ENCODE measurements at regions not wholly inside any gene's neighbourhood (a gene's known extent, or its start where the extent isn't known, plus 50 kb on each side); places are given as distances from the start of the nearest gene placed in this dataset.
"Not testable (repeated sequence)": the region's sequence is repeated elsewhere in the genome, so short reads cannot be mapped to it uniquely, and the experiment has no call there.

GRCh38 chr4:134636338-134637051 lies 434.9 kb upstream of the PABPC4L start:
- H3K27ac ChIP-seq: no peak overlapping the region
- TF ChIP-seq CTCF (conservative IDR thresholded peaks at IDR 0.05) (no peak), ZFX (IDR thresholded peaks at IDR 0.05) (no peak)

- TF ChIP-seq CTCF (conservative IDR thresholded peaks at IDR 0.05): no peak
- TF ChIP-seq ZFX (IDR thresholded peaks at IDR 0.05): no peak
These were observed 432.7 kb upstream of the PABPC4L start for GRCh38 chr4:134634301-134634700.

GRCh38 chr4:134632056-134632455 lies 430.5 kb upstream of the PABPC4L start:
- TF ChIP-seq ZFX (IDR thresholded peaks at IDR 0.05) (no peak), CTCF (conservative IDR thresholded peaks at IDR 0.05) (no peak)
- no peak overlapping the region for H3K27ac ChIP-seq

More at GRCh38 chr4:134634301-134634700, 432.7 kb upstream of the PABPC4L start:
- no peak overlapping the region for H3K27ac ChIP-seq

GRCh38 chr4:134628066-134628465 lies 426.5 kb upstream of the PABPC4L start:
- H3K27ac ChIP-seq: no peak overlapping the region
- TF ChIP-seq ZFX (IDR thresholded peaks at IDR 0.05) (no peak), CTCF (conservative IDR thresholded peaks at IDR 0.05) (no peak)

GRCh38 chr4:134627366-134627765 lies 425.8 kb upstream of the PABPC4L start:
- no peak overlapping the region for H3K27ac ChIP-seq
- no peak for TF ChIP-seq CTCF (conservative IDR thresholded peaks at IDR 0.05)
- no peak for TF ChIP-seq ZFX (IDR thresholded peaks at IDR 0.05)

GRCh38 chr4:134624365-134624764 lies 422.8 kb upstream of the PABPC4L start:
- no peak overlapping the region for H3K27ac ChIP-seq
- no peak for TF ChIP-seq ZFX (IDR thresholded peaks at IDR 0.05)
- TF ChIP-seq CTCF (conservative IDR thresholded peaks at IDR 0.05): no peak

- H3K27ac ChIP-seq: not testable (repeated sequence)
These were observed 421.3 kb upstream of the PABPC4L start for GRCh38 chr4:134622626-134623575.
